ENCODE measurements at regions not wholly inside any gene's neighbourhood (a gene's known extent, or its start where the extent isn't known, plus 50 kb on each side); places are given as distances from the start of the nearest gene placed in this dataset.

DNA sequence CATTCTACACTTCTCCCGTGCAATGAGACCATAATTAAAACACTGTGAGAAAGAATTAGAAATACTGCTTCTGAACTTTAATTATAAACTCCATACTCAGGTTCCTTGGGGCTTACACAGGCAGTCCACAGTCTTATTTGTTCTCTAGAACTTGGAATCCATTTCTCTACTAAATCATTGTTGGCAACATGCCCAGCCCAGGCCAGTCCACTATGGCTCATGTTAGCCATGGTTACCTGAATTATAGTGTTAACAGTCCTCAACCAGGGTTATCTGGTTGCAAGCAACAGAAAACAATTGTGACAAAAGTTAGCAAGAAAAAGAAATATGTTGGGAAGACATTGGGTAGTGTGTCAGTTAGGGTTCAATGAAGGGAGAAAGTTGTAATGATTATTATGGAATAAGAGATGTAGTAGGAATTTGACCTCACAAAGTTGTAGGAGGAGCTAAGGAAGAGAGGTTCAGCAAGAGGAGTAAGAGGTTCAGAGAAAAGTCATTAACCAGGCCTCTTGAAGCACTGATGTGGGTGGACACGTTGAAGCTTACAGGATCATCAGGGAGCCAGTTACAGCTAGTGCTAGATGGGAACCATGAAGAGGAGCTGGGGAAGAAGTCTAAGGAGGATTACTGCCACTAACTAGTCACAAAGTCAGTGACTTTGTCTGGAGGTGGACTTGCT lies 120.2 kb upstream of the ADRA1D start:
- in situ Hi-C loops (cut with MboI; ENCODE audit: low pct_unique_long_range_greater_than_20kb, low sequenced_read_pairs, unreplicated experiment) = no loop called here
- TF ChIP-seq, protein P1, sequence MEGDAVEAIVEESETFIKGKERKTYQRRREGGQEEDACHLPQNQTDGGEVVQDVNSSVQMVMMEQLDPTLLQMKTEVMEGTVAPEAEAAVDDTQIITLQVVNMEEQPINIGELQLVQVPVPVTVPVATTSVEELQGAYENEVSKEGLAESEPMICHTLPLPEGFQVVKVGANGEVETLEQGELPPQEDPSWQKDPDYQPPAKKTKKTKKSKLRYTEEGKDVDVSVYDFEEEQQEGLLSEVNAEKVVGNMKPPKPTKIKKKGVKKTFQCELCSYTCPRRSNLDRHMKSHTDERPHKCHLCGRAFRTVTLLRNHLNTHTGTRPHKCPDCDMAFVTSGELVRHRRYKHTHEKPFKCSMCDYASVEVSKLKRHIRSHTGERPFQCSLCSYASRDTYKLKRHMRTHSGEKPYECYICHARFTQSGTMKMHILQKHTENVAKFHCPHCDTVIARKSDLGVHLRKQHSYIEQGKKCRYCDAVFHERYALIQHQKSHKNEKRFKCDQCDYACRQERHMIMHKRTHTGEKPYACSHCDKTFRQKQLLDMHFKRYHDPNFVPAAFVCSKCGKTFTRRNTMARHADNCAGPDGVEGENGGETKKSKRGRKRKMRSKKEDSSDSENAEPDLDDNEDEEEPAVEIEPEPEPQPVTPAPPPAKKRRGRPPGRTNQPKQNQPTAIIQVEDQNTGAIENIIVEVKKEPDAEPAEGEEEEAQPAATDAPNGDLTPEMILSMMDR (IDR thresholded peaks at IDR 0.05; ENCODE audit: extremely low read depth, insufficient read depth, missing control alignments) = no peak
- DNase-seq (ENCODE audit: low spot score) = no peak

DNA sequence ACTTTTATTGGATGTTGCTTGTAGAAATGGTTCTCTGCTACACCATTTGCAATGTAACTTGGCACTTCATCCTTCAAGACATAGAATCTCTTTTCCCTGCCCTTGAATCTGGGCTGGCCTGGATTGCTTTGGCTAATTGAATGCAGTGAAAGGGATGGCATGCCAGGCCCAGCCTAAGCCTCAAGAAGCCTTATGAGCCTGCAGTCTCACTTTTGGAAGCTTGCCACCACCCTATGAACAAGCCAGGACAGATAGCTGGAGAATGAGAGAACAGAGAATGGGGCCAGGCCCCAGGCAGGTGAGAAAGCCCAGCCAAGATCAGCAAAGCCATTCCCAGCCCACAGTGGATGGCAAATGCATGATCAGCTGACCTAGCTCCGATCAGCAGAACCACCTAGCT lies 117.0 kb upstream of the ADRA1D start:
- in situ Hi-C loops (cut with MboI; ENCODE audit: low pct_unique_long_range_greater_than_20kb, low sequenced_read_pairs, unreplicated experiment) = no loop called here
- TF ChIP-seq, protein P1 (IDR thresholded peaks at IDR 0.05; ENCODE audit: extremely low read depth, insufficient read depth, missing control alignments) = no peak
- no peak for DNase-seq (ENCODE audit: low spot score)

DNA sequence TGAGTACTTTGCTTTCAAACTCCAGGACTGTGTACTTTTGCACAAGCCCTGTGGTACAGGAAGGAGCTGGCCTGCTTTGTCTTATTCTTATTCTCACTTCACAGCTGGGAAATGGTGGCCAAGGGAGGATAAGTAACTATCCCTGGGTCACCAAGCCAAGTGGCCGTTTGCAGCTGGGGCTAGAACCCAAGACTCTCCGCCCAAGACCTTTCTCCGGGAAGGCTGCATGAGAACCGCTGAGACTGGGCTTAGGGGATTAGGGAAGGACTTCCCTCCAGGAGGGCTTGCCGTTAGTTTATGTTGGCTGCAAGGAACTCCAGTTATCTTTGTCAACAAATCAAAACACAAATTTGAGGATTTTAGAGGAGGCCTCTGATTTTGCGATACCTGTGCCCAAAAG lies 109.5 kb upstream of the ADRA1D start:
- no peak for DNase-seq (ENCODE audit: low spot score)
- in situ Hi-C loops (cut with MboI; ENCODE audit: low pct_unique_long_range_greater_than_20kb, low sequenced_read_pairs, unreplicated experiment) = no loop called here
- TF ChIP-seq, protein P1 (IDR thresholded peaks at IDR 0.05; ENCODE audit: extremely low read depth, insufficient read depth, missing control alignments) = no peak

DNA sequence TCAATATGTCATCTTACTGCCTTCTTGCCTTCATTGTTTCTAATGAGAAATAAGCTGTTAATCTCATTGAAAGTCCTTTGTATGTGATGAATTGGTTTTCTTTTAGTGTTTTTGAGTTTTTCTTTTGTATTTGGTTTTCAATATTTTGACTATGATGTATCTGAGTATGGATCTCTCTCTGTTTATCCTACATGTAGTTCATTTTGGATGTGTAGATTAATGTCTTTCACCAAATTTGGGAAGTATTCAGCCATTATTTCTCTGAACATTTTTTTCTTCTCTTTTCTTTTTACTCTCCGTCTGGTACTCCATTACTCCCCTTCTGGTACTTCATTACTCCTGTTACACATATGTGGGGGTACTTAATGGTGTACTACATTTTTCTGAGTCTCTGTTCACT lies 103.3 kb upstream of the ADRA1D start:
- in situ Hi-C loops (cut with MboI; ENCODE audit: low pct_unique_long_range_greater_than_20kb, low sequenced_read_pairs, unreplicated experiment) = no loop called here
- TF ChIP-seq, protein P1 (IDR thresholded peaks at IDR 0.05; ENCODE audit: extremely low read depth, insufficient read depth, missing control alignments) = no peak
- DNase-seq (ENCODE audit: low spot score) = no peak

DNA sequence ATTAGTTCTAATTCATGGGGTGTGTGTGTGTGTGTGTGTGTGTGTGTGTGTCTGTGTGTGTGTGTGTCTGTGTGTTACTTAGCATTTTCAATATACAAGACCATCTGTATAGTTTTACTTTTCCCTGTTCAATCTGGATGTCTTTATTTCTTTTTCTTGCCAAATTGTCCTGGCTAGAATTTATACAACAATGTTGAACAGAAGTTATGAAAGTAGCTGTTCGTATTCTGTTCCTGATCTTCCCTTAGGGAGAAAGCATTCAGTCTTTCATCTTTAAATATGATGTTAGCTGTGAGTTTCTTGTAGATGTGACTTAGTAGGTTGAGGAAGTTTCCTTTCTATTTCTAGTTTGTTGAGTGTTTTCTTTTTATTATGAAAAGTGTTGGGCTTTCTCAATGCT lies 101.0 kb upstream of the ADRA1D start:
- DNase-seq (ENCODE audit: low spot score) = no peak
- in situ Hi-C loops (cut with MboI; ENCODE audit: low pct_unique_long_range_greater_than_20kb, low sequenced_read_pairs, unreplicated experiment) = no loop called here
- TF ChIP-seq, protein P1 (IDR thresholded peaks at IDR 0.05; ENCODE audit: extremely low read depth, insufficient read depth, missing control alignments) = no peak

DNA sequence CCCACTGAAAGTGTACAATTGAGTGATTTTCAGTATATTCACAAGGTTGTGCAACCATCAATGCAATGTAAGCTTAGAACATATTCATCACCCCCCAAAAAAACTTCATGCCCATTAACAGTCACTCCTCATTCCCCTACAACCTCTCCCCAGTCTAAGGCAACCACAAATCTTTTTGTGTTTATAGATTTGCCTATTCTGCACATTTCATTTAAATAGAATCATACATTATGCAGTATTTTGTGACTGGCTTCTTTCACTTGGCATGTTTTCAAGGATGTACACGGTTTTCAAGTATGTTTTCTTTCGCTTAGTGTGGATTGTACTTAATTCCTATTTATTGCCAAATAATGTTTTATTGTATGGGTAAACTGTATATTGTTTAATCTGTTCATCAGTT lies 95.6 kb upstream of the ADRA1D start:
- in situ Hi-C loops (cut with MboI; ENCODE audit: low pct_unique_long_range_greater_than_20kb, low sequenced_read_pairs, unreplicated experiment) = no loop called here
- TF ChIP-seq, protein P1 (IDR thresholded peaks at IDR 0.05; ENCODE audit: extremely low read depth, insufficient read depth, missing control alignments) = no peak
- DNase-seq (ENCODE audit: low spot score) = no peak

Measured in GM13977 (cell line).